ENCODE measurements at regions not wholly inside any gene's neighbourhood (a gene's known extent, or its start where the extent isn't known, plus 50 kb on each side); places are given as distances from the start of the nearest gene placed in this dataset.
"Not testable (repeated sequence)": the region's sequence is repeated elsewhere in the genome, so short reads cannot be mapped to it uniquely, and the experiment has no call there.

DNA sequence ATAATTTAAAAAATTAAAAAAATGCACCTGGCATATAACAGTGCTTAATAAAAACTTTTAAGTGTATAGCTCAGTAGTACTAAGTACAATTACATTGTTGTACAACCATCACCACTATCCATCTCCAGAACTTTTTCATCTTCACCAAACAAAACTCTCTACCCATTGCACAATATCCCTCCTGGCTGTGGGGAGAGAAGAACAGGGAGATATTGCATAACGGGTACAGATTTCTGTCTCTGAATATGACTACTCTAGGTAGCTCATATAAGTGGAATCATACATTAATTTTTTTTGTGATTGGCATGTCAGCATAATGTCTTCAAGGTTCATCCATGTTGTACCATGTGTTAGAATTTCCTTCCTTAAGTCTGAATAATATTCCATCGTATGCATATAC is 91.0 kb upstream of the PLAAT1 start (continued):
- TF ChIP-seq, protein P1, sequence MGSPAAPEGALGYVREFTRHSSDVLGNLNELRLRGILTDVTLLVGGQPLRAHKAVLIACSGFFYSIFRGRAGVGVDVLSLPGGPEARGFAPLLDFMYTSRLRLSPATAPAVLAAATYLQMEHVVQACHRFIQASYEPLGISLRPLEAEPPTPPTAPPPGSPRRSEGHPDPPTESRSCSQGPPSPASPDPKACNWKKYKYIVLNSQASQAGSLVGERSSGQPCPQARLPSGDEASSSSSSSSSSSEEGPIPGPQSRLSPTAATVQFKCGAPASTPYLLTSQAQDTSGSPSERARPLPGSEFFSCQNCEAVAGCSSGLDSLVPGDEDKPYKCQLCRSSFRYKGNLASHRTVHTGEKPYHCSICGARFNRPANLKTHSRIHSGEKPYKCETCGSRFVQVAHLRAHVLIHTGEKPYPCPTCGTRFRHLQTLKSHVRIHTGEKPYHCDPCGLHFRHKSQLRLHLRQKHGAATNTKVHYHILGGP (tag by site-specific recombination; IDR thresholded peaks at IDR 0.05) = no peak
- TF ChIP-seq ZNF626 (tag by site-specific recombination; IDR thresholded peaks at IDR 0.05) (no peak), ZNF394 (tag by site-specific recombination; IDR thresholded peaks at IDR 0.05; ENCODE audit: borderline replicate concordance) (no peak), ZNF37A (tag by site-specific recombination; IDR thresholded peaks at IDR 0.05) (no peak)

DNA sequence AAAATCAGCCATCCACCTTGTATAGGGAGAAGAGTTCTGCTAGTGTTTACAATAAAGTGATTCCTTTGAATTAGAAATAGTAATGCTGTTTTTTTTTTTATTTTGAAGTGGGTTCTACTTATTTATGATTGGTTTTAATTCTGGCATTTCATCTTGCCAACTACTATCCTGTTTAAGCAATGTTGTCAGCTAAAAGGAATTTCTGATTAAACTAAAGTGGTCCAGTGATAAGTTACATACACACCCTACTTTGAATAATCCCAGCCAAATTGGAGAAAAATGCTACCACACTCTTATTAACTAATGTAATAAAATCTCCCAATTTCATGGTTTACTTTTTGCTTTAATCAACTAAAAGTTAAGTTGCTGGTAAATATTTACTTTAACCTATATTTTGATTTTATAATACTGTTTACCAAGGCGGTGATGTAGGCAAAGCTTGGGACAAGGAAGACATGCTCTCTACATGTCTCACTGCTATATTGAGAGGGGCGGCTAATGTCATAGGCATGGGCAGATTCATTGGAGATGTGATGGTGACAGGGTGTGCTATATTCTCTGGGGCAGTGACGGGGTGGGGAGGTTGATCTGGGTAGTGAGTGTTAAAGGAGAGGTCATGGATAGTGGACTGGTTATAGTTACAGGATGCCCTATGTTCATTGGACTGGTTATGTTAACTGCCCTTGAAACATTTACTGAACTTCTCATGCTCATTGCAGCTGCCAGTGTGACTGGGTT is 85.8 kb upstream of the PLAAT1 start:
- H3K9me3 ChIP-seq (ENCODE audit: control insufficient read depth, insufficient read depth, low read depth, low read length); H3K36me3 ChIP-seq (ENCODE audit: control insufficient read depth in 2 of 2, insufficient read depth in 1 of 2, low read length in 2 of 2); H3K4me3 ChIP-seq (ENCODE audit: low read depth, low read length); CTCF ChIA-PET; H3K4me1 ChIP-seq (ENCODE audit: control insufficient read depth, insufficient read depth, low read length); H3K27ac ChIP-seq (ENCODE audit: extremely low read depth, low read depth, low read length); POLR2A ChIA-PET: not testable (repeated sequence)

DNA sequence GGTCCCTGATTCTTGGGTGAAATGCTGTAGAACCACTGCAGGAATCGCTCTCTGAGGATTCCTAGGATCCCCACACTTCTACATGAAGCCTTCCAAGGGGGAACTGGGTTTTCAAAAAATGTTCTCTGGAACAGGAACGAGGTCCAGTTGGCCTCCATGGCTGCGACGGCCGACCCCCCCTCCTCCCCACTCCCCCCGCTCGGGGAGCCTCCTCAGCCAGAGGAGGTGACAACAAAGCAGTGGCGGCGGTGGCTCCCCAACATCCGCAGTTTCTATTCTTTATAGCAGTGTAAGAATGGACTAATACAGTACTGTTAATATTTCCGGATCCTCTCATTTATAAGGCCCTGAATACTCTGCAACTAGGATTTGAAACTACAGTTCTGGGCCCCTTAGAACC is 84.0 kb upstream of the PLAAT1 start:
- Histone ChIP-seq H3K4me1 (ENCODE audit: control insufficient read depth, insufficient read depth, low read length) (no peaks in the 10 kb centered on the region), H3K27ac (ENCODE audit: extremely low read depth, low read depth, low read length) (no peak overlapping the region), H3K9me3 (ENCODE audit: control insufficient read depth, insufficient read depth, low read depth, low read length) (no peaks in the 10 kb centered on the region), H3K36me3 (ENCODE audit: control insufficient read depth in 2 of 2, insufficient read depth in 1 of 2, low read length in 2 of 2) (no peaks in the 10 kb centered on the region), H3K4me3 (ENCODE audit: low read depth, low read length) (no peak overlapping the region)
- ChIA-PET POLR2A (no interaction called here), CTCF (interaction anchor here (0.7 kb wide), 1 partner anchor 46 kb away, joined by 3 read pairs; no protein-coding TSS in a partner anchor)
- TF ChIP-seq ZBTB48 (tag by site-specific recombination; IDR thresholded peaks at IDR 0.05) = no peak
- TF ChIP-seq ZNF664 (tag by site-specific recombination; IDR thresholded peaks at IDR 0.05) = no peak
- TF ChIP-seq ATF2 (tag by site-specific recombination; IDR thresholded peaks at IDR 0.05; ENCODE audit: low read depth) = no peak
- TF ChIP-seq ZNF473 (tag by site-specific recombination; IDR thresholded peaks at IDR 0.05) = no peak
- no peak for TF ChIP-seq ZIC2 (tag by site-specific recombination; IDR thresholded peaks at IDR 0.05)
- no peak for TF ChIP-seq ZFP41 (tag by site-specific recombination; IDR thresholded peaks at IDR 0.05; ENCODE audit: borderline replicate concordance)
- TF ChIP-seq ZNF658 (tag by site-specific recombination; IDR thresholded peaks at IDR 0.05) = no peak
- TF ChIP-seq ZNF645 (tag by site-specific recombination; IDR thresholded peaks at IDR 0.05) = no peak
- no peak for TF ChIP-seq ZNF169 (tag by site-specific recombination; IDR thresholded peaks at IDR 0.05)
- no peak for TF ChIP-seq GLIS1 (tag by site-specific recombination; IDR thresholded peaks at IDR 0.05)
- TF ChIP-seq KLF1 (tag by site-specific recombination; IDR thresholded peaks at IDR 0.05) = no peak
- TF ChIP-seq ZNF266 (tag by site-specific recombination; IDR thresholded peaks at IDR 0.05; ENCODE audit: low read depth) = no peak
- TF ChIP-seq GLI2 (tag by site-specific recombination; IDR thresholded peaks at IDR 0.05; ENCODE audit: borderline replicate concordance, low read depth) = no peak
- TF ChIP-seq BCL11B (tag by site-specific recombination; IDR thresholded peaks at IDR 0.05; ENCODE audit: low read depth) = no peak
- no peak for TF ChIP-seq AEBP2 (tag by site-specific recombination; IDR thresholded peaks at IDR 0.05; ENCODE audit: borderline replicate concordance)
- no peak for TF ChIP-seq OVOL3 (tag by site-specific recombination; IDR thresholded peaks at IDR 0.05)
- no peak for TF ChIP-seq ZNF423 (tag by site-specific recombination; IDR thresholded peaks at IDR 0.05)
- TF ChIP-seq HOXA7 (CRISPR knock-in tag; IDR thresholded peaks at IDR 0.05; ENCODE audit: borderline replicate concordance) = no peak
- TF ChIP-seq ZNF670 (tag by site-specific recombination; IDR thresholded peaks at IDR 0.05; ENCODE audit: low read depth) = no peak
- no peak for TF ChIP-seq ZNF624 (tag by site-specific recombination; IDR thresholded peaks at IDR 0.05)
